Nephron progenitor cell (in vitro differentiated cells): ENCODE measurements at regions not wholly inside any gene's neighbourhood (a gene's known extent, or its start where the extent isn't known, plus 50 kb on each side); places are given as distances from the start of the nearest gene placed in this dataset.
"Not testable (repeated sequence)": the region's sequence is repeated elsewhere in the genome, so short reads cannot be mapped to it uniquely, and the experiment has no call there.

ENCODE experiments used
- DNase-seq: peaks from one replicate; pipeline ENCODE4 v3.0.0; 2021
- H3K27ac Mint-ChIP-seq: 2 replicates; pipeline ENCODE4 v1.8.0; 2021; ENCODE audit warnings: mild to moderate bottlenecking, moderate library complexity, mixed read lengths
- H3K27me3 Mint-ChIP-seq: 2 replicates; pipeline ENCODE4 v1.8.0; 2021; ENCODE audit warnings: mild to moderate bottlenecking, low read depth, mixed read lengths; ENCODE audit not compliant: poor library complexity
- H3K36me3 Mint-ChIP-seq: 2 replicates; pipeline ENCODE4 v1.8.0; 2021; ENCODE audit warnings: low read depth, mixed read lengths
- H3K4me1 Mint-ChIP-seq: 2 replicates; pipeline ENCODE4 v1.8.0; 2021; ENCODE audit warnings: mixed read lengths
- H3K4me3 Mint-ChIP-seq: 2 replicates; pipeline ENCODE4 v1.8.0; 2021; ENCODE audit warnings: mild to moderate bottlenecking, moderate library complexity, mixed read lengths
- H3K9me3 Mint-ChIP-seq: 2 replicates; pipeline ENCODE4 v1.8.0; 2021; ENCODE audit warnings: mild to moderate bottlenecking, moderate library complexity, mixed read lengths
- TF ChIP-seq, protein P1 (sequence below): fragments of 200-600 bp; sonication (generic); IDR thresholded peaks from 2 replicates; pipeline ENCODE4 v1.5.0; 2021; ENCODE audit warnings: antibody characterized with exemption

DNA sequence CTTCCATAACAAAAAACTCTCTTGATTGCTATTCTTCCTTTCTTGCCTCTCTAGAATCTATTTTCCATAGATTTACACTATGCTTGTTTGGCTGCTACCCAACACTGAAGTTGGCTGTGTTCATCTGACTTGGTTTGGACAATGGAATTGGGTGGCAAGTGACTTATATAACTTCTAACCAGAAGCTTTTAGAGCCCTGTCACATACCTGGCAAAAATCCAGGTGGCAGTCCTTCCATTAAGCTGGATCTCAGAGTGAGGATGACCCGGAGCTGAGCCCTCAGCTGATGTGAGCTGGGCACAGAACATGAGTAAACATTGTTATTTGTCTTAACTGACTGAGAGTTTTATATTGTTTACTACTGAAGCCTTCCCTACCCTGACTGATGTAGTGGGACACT lies 225.7 kb downstream of the TLR4 start:
- H3K4me3 Mint-ChIP-seq, result no peak overlapping the region
- no peaks in the 10 kb centered on the region for H3K27me3 Mint-ChIP-seq
- DNase-seq, result no peak
- H3K27ac Mint-ChIP-seq, result no peak overlapping the region
- TF ChIP-seq, protein P1, sequence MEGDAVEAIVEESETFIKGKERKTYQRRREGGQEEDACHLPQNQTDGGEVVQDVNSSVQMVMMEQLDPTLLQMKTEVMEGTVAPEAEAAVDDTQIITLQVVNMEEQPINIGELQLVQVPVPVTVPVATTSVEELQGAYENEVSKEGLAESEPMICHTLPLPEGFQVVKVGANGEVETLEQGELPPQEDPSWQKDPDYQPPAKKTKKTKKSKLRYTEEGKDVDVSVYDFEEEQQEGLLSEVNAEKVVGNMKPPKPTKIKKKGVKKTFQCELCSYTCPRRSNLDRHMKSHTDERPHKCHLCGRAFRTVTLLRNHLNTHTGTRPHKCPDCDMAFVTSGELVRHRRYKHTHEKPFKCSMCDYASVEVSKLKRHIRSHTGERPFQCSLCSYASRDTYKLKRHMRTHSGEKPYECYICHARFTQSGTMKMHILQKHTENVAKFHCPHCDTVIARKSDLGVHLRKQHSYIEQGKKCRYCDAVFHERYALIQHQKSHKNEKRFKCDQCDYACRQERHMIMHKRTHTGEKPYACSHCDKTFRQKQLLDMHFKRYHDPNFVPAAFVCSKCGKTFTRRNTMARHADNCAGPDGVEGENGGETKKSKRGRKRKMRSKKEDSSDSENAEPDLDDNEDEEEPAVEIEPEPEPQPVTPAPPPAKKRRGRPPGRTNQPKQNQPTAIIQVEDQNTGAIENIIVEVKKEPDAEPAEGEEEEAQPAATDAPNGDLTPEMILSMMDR, result no peak
- no peaks in the 10 kb centered on the region for H3K36me3 Mint-ChIP-seq
- H3K4me1 Mint-ChIP-seq, result no peaks in the 10 kb centered on the region
- no peaks in the 10 kb centered on the region for H3K9me3 Mint-ChIP-seq

DNA sequence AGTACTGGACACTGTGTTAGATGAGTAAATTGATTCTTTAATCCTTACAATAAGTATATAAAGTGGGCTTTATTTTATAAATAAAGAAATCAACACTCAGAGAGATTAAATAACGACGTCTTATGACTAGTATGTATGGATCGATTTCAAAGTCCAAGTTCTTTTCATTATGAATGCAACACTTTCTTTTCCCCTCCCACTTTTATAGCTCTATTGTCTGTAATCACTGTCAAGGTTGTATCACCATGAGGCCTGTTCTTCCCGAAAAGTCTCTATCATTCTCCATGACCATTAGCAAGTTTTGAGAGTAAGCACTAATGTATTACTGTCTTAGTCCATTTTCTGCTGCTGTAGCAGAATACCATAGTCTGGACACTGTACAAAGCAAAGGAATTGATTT lies 228.4 kb downstream of the TLR4 start:
- Mint-ChIP-seq H3K4me3 (no peak overlapping the region), H3K27me3 (no peaks in the 10 kb centered on the region), H3K36me3 (no peaks in the 10 kb centered on the region), H3K27ac (no peak overlapping the region), H3K4me1 (no peaks in the 10 kb centered on the region), H3K9me3 (no peaks in the 10 kb centered on the region)
- TF ChIP-seq, protein P1, result no peak
- no peak for DNase-seq

DNA sequence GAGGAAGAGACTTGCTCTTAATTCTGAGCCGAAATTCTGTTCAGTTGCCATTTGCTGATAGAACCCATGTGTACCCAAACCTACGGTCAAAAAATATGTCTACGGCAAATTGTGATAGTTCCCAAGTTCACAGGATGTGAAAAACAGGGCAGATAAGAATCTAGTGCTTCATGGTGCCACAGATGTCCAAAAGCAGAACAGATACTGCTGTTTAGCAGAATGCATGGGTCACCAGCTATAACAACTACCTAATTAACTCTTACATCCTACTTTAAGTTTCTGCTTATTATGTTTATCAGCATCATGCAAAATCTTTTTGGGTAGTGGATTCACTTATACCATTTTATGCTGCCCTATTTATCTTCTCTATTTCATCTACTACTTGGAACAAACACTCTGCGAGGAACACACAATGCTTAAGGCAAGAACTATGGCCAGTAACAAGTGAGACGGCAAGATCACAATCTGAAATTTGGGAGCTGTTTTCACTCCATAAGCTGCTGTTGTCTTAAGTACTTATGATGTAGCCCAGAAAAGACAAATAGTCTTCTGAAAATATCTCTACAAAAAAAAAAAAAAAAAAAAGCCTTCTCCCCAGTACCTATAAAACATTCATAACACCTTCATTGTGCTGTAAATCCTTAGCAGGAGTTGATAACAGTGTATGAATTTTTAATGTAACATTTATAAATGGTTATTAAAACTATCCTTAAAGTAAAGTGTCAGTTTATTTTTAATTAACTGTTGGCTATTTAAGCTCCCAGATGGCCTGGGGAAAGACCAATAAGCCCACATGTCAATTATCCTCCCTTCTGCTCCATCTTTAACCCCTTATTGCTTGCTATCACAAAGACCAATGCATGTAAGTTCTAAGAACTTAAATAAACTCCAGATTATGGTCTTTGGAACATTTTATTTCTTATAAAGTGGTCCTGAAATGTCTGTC lies 232.3 kb downstream of the TLR4 start:
- Mint-ChIP-seq H3K27me3 (no peaks in the 10 kb centered on the region), H3K4me1 (no peaks in the 10 kb centered on the region), H3K4me3 (no peak overlapping the region), H3K27ac (no peak overlapping the region), H3K36me3 (no peaks in the 10 kb centered on the region), H3K9me3 (no peaks in the 10 kb centered on the region)
- TF ChIP-seq, protein P1, result no peak
- no peak for DNase-seq

DNA sequence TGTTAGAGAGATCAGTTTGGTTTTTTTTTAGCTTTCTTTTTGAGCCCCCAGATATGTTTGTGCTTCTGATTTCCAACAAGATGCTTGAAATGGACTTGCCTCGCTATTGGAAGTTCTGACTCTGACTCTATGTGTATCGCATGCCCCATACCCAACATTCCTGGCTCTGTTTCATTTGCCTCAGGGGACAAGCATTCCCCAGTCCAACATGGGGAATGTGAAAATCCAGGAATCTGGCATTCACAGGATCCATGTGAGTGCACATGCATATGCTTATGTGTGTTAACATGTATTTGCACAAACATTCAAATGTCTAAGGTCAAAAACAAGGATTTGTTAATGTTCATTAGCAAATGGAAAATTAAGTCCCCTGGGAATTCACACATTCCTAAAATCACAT lies 233.9 kb downstream of the TLR4 start:
- no peaks in the 10 kb centered on the region for H3K9me3 Mint-ChIP-seq
- no peaks in the 10 kb centered on the region for H3K27me3 Mint-ChIP-seq
- no peak overlapping the region for H3K27ac Mint-ChIP-seq
- no peak for DNase-seq
- TF ChIP-seq, protein P1, result no peak
- no peaks in the 10 kb centered on the region for H3K36me3 Mint-ChIP-seq
- peaks cover under 1% of the 10 kb centered on the region for H3K4me1 Mint-ChIP-seq
- no peak overlapping the region for H3K4me3 Mint-ChIP-seq

DNA sequence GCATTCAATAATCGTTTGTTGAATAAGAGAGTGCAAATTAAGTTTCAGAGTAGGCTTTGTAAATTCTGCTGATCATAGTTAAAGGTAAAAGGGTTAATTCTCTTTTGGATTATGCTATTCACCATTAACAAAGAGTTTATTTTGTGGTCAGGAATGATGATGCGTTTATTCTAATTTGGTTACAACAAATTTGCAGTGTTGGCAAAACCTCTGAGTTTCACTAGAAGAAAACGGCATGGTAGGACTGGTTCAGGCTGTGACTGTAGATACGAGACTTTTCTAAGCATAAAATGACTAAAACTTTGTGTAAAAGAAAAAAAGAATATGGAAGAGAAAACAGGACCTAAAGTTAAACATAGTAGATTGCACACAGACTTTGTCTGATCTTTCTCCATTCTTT lies 234.7 kb downstream of the TLR4 start:
- TF ChIP-seq, protein P1, result no peak
- Mint-ChIP-seq H3K27me3 (no peaks in the 10 kb centered on the region), H3K9me3 (no peaks in the 10 kb centered on the region), H3K36me3 (no peaks in the 10 kb centered on the region), H3K4me3 (no peak overlapping the region), H3K27ac (no peak overlapping the region), H3K4me1 (peaks cover 8% of the 10 kb centered on the region)
- DNase-seq, result no peak

DNA sequence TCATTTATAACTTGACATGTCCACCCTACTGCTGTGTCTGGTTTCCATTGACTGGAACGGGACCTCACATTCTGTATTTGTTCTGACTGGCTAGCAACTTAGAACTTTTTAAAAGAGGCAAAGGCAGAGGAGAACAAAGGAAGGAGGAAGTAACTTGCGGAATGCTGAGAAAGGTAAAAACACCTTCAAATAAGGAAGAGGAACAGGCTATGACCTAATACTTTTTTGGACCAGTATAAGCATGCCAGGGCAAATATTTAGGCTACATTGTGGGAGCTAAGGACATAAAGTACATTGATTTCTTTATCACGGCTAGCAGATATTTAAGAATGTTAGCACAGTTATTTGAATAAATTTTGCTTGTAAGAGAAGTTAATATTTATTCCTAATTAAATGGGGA lies 240.5 kb downstream of the TLR4 start:
- DNase-seq, H3K4me3 Mint-ChIP-seq, H3K27ac Mint-ChIP-seq, H3K27me3 Mint-ChIP-seq, H3K9me3 Mint-ChIP-seq, H3K36me3 Mint-ChIP-seq: not testable (repeated sequence)
- H3K4me1 Mint-ChIP-seq, result peaks cover 38% of the 10 kb centered on the region
